ENCODE measurements at regions not wholly inside any gene's neighbourhood (a gene's known extent, or its start where the extent isn't known, plus 50 kb on each side); places are given as distances from the start of the nearest gene placed in this dataset.
A peak's percentile ranks its signal among the peaks of the same experiment; 100 is the strongest.

DNA sequence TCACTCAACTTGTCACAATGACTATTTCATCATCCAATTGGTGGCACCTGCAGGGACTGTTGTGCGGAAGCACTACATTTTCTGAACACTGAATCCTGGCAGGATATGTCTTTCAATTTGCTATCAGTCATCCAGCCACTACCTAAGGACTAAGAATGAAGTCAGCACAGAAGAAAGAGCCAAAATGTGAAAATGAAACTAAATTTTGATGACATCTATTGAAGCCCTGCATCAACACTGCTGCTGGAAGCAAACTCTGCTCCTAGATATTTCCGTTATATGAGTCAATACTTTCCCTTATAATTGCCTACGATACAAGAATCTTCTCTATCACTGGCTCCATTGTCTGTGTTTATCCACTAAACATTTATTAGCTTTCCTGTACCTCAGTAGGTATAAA is 917.9 kb downstream of the RAPGEF2 start:
- H3K36me3 Mint-ChIP-seq (ENCODE audit: insufficient read depth, unreplicated experiment): no peaks in the 10 kb centered on the region
- H3K27ac Mint-ChIP-seq (ENCODE audit: low read depth, unreplicated experiment): no peak overlapping the region
- H3K4me1 Mint-ChIP-seq (ENCODE audit: insufficient read depth, unreplicated experiment): no peaks in the 10 kb centered on the region
- TF ChIP-seq, protein P1, sequence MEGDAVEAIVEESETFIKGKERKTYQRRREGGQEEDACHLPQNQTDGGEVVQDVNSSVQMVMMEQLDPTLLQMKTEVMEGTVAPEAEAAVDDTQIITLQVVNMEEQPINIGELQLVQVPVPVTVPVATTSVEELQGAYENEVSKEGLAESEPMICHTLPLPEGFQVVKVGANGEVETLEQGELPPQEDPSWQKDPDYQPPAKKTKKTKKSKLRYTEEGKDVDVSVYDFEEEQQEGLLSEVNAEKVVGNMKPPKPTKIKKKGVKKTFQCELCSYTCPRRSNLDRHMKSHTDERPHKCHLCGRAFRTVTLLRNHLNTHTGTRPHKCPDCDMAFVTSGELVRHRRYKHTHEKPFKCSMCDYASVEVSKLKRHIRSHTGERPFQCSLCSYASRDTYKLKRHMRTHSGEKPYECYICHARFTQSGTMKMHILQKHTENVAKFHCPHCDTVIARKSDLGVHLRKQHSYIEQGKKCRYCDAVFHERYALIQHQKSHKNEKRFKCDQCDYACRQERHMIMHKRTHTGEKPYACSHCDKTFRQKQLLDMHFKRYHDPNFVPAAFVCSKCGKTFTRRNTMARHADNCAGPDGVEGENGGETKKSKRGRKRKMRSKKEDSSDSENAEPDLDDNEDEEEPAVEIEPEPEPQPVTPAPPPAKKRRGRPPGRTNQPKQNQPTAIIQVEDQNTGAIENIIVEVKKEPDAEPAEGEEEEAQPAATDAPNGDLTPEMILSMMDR (IDR thresholded peaks at IDR 0.05; ENCODE audit: unreplicated experiment): no peak
- POLR2A ChIA-PET: interaction anchor here (0.6 to 0.7 kb wide), 2 partner anchors 70 to 427 kb away, joined by 3 read pairs; no protein-coding TSS in a partner anchor
- DNase-seq (ENCODE audit: unreplicated experiment): no peak
- intact Hi-C loops (cut with micrococcal nuclease): loop anchor here (10.0 kb wide), 1 partner anchor 114 kb away; no protein-coding TSS in a partner anchor
- no peak overlapping the region for H3K4me3 Mint-ChIP-seq (ENCODE audit: unreplicated experiment)
- no peaks in the 10 kb centered on the region for H3K27me3 Mint-ChIP-seq (ENCODE audit: insufficient read depth, unreplicated experiment)
- H3K9me3 Mint-ChIP-seq (ENCODE audit: unreplicated experiment): no peaks in the 10 kb centered on the region
- BruUV-seq (replicated peaks): no TSS peak
- CTCF ChIA-PET: interaction anchor here (0.5 to 1.8 kb wide), 3 partner anchors 12 to 1233 kb away, joined by 3 to 6 read pairs (median 3); no protein-coding TSS in a partner anchor

DNA sequence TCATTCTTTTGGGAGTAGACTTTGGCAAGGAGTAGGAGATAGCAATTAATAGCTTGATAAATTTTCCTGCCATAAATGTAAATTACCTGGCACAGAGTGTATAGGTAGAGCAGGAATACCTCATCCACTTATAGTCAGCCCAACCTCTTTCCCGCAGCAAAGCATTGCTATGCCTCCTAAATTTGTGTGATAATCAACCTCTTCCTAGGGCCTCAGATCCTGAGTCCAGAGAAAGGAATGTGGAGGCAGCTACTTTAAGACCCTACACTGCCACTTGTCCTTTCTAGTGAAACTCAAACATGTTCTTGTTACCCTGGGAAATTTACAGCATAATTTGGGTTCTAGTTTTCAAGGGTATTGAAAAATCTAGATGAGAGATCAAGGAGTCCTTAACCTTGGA is 919.0 kb downstream of the RAPGEF2 start:
- intact Hi-C loops (cut with micrococcal nuclease): loop anchor here (10.0 kb wide), 1 partner anchor 113 kb away; no protein-coding TSS in a partner anchor
- Mint-ChIP-seq H3K9me3 (ENCODE audit: unreplicated experiment) (no peaks in the 10 kb centered on the region), H3K27me3 (ENCODE audit: insufficient read depth, unreplicated experiment) (no peaks in the 10 kb centered on the region), H3K36me3 (ENCODE audit: insufficient read depth, unreplicated experiment) (no peaks in the 10 kb centered on the region), H3K4me1 (ENCODE audit: insufficient read depth, unreplicated experiment) (peaks cover 9% of the 10 kb centered on the region), H3K4me3 (ENCODE audit: unreplicated experiment) (no peak overlapping the region), H3K27ac (ENCODE audit: low read depth, unreplicated experiment) (no peak overlapping the region)
- no peak for DNase-seq (ENCODE audit: unreplicated experiment)
- CTCF ChIA-PET: interaction anchor here (0.6 to 1.8 kb wide), 5 partner anchors 14 to 537 kb away, joined by 3 to 4 read pairs (median 4); no protein-coding TSS in a partner anchor
- POLR2A ChIA-PET: no interaction called here
- no TSS peak for BruUV-seq (replicated peaks)
- TF ChIP-seq, protein P1 (IDR thresholded peaks at IDR 0.05; ENCODE audit: unreplicated experiment): no peak

DNA sequence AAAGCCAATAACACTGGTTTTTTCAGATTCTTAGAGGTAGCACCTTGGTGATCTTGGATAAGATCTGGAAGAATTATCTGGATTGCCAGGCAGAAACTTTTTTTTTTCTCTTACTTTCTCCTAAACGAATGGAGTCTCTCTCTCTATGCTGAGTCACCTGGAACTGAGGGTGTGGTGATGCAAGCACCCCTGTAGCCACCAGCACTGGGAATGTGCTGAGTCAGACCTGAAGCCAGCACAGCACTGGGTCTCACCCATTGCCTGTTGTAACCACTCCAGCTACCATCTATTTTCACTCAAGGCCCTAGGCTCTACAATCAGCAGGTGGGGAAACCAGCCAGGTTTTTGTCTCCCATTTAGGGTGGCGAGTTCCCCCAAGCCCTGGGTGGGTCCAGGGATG is 923.8 kb downstream of the RAPGEF2 start:
- H3K27ac Mint-ChIP-seq (ENCODE audit: low read depth, unreplicated experiment): peak overlapping the region; percentile 3
- peaks cover 14% of the 10 kb centered on the region for H3K4me1 Mint-ChIP-seq (ENCODE audit: insufficient read depth, unreplicated experiment)
- ChIA-PET POLR2A (interaction anchor here (0.7 to 1.3 kb wide), 3 partner anchors 103 to 176 kb away, joined by 3 to 4 read pairs (median 3); no protein-coding TSS in a partner anchor), CTCF (interaction anchor here (0.7 kb wide), 1 partner anchor 263 kb away, joined by 3 read pairs; no protein-coding TSS in a partner anchor)
- no peaks in the 10 kb centered on the region for H3K27me3 Mint-ChIP-seq (ENCODE audit: insufficient read depth, unreplicated experiment)
- TF ChIP-seq, protein P1 (IDR thresholded peaks at IDR 0.05; ENCODE audit: unreplicated experiment): no peak
- intact Hi-C loops (cut with micrococcal nuclease): loop anchor here (10.0 kb wide), 1 partner anchor 108 kb away; no protein-coding TSS in a partner anchor
- no TSS peak for BruUV-seq (replicated peaks)
- no peaks in the 10 kb centered on the region for H3K9me3 Mint-ChIP-seq (ENCODE audit: unreplicated experiment)
- DNase-seq (ENCODE audit: unreplicated experiment): peak; percentile 91
- no peak overlapping the region for H3K4me3 Mint-ChIP-seq (ENCODE audit: unreplicated experiment)
- no peaks in the 10 kb centered on the region for H3K36me3 Mint-ChIP-seq (ENCODE audit: insufficient read depth, unreplicated experiment)

DNA sequence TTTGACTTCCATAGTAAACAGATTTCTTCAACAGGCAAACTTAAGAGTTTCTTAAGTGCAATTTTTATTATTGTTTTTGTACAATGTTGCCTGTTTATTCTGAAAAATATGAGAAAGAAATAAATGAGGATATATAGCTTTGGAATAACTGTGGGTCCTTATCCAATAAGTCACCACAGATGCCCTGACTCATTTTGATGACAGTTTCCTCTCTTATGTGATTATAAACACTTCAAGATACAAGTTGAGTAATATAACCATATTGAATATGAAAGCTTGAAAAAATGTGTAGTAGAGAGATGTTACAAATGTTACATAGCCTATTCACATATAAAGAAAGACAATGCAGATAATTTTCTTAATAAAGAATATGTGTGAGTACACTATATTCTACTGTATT is 931.6 kb downstream of the RAPGEF2 start:
- H3K4me1 Mint-ChIP-seq (ENCODE audit: insufficient read depth, unreplicated experiment): peaks cover 10% of the 10 kb centered on the region
- ChIA-PET CTCF (interaction anchor here (0.9 to 1.1 kb wide), 2 partner anchors 9 to 11 kb away, joined by 3 to 4 read pairs; no protein-coding TSS in a partner anchor), POLR2A (no interaction called here)
- peaks cover 5% of the 10 kb centered on the region for H3K9me3 Mint-ChIP-seq (ENCODE audit: unreplicated experiment)
- no peak overlapping the region for H3K4me3 Mint-ChIP-seq (ENCODE audit: unreplicated experiment)
- no peak overlapping the region for H3K27ac Mint-ChIP-seq (ENCODE audit: low read depth, unreplicated experiment)
- no peaks in the 10 kb centered on the region for H3K27me3 Mint-ChIP-seq (ENCODE audit: insufficient read depth, unreplicated experiment)
- no peak for DNase-seq (ENCODE audit: unreplicated experiment)
- H3K36me3 Mint-ChIP-seq (ENCODE audit: insufficient read depth, unreplicated experiment): no peaks in the 10 kb centered on the region
- intact Hi-C loops (cut with micrococcal nuclease): no loop called here
- no TSS peak for BruUV-seq (replicated peaks)
- TF ChIP-seq, protein P1 (IDR thresholded peaks at IDR 0.05; ENCODE audit: unreplicated experiment): no peak
